ENCODE measurements at regions not wholly inside any gene's neighbourhood (a gene's known extent, or its start where the extent isn't known, plus 50 kb on each side); places are given as distances from the start of the nearest gene placed in this dataset.

DNA sequence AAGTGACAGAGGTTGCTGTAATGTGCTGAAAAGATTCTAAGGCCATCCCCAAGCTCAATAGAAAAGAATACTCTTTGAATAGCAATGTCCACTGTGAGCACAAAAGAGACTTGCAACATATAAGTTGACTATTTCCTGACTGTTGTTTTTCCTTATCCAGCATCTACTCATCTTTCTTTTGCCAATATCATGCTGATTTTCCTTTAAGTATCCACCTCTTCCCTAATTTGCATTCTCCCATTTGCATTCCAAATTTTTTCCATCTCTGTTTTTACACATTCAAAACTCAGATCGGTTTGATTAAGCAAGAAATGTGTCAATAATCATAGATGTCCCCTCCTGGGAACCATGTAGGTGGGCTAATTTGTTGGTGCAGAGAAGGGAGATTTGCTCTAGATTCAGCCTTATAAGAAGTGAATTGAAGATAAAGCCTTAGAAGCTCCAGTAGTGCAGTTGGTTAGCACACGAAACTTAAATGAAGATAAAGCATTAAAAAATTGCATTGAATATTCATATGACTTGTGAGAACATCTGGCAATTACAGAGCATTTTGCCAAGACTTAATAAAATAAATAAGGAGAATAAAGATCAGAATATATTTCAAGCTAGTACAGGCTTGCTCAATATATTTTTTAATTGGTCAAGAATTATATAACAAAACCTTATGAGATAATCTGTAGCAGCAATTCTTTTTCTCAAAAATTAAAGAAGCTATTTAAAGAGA, 267.6 kb downstream of the TMEM167A start:
- ATAC-seq = no peak
- Histone ChIP-seq H3K4me3 (ENCODE audit: low read depth in 2 of 2, low read length in 2 of 2) (no peak overlapping the region), H3K9me3 (ENCODE audit: control insufficient read depth, insufficient read depth, low read depth, low read length) (no peaks in the 10 kb centered on the region), H3K27me3 (ENCODE audit: control insufficient read depth, insufficient read depth, low read length) (no peaks in the 10 kb centered on the region), H3K27ac (ENCODE audit: low read length) (no peak overlapping the region), H3K4me1 (ENCODE audit: control insufficient read depth, insufficient read depth, low read length) (no peaks in the 10 kb centered on the region), H3K36me3 (ENCODE audit: control insufficient read depth, insufficient read depth, low read length) (no peaks in the 10 kb centered on the region)
- CTCF ChIA-PET = no interaction called here
- no TSS peak for BruUV-seq (replicated peaks)
- no peak for TF ChIP-seq SIN3A (IDR thresholded peaks at IDR 0.05; ENCODE audit: borderline replicate concordance, insufficient read depth, low read depth, low read length)
- in situ Hi-C loops (cut with HindIII; ENCODE audit: low pct_unique_long_range_greater_than_20kb, low sequenced_read_pairs) (no loop called here), intact Hi-C loops (cut with micrococcal nuclease; ENCODE audit: unreplicated experiment) (no loop called here)
- POLR2A ChIA-PET = no interaction called here
- DNase-seq (ENCODE audit: low read depth, low spot score) = no peak

DNA sequence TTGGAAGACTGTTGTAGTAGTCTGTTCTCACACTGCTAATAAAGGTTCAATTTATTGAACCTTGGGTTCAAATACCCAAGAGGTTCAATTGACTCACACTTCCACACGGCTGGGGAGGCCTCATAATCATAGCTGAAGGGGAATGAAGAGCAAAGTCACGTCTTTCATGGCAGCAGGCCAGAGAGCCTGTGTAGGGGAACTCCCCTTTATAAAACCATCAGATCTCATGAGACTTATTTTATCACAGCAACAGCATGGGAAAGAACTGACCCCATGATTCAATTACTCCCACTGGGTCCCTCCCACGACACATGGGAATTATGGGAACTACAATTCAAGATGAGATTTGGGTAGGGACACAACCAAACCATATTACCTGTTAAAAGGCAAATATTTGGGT, 268.2 kb downstream of the TMEM167A start:
- POLR2A ChIA-PET = no interaction called here
- no peak for ATAC-seq
- Histone ChIP-seq H3K4me1 (ENCODE audit: control insufficient read depth, insufficient read depth, low read length) (no peaks in the 10 kb centered on the region), H3K9me3 (ENCODE audit: control insufficient read depth, insufficient read depth, low read depth, low read length) (no peaks in the 10 kb centered on the region), H3K27ac (ENCODE audit: low read length) (no peak overlapping the region), H3K27me3 (ENCODE audit: control insufficient read depth, insufficient read depth, low read length) (no peaks in the 10 kb centered on the region), H3K4me3 (ENCODE audit: low read depth in 2 of 2, low read length in 2 of 2) (no peak overlapping the region), H3K36me3 (ENCODE audit: control insufficient read depth, insufficient read depth, low read length) (no peaks in the 10 kb centered on the region)
- intact Hi-C loops (cut with micrococcal nuclease; ENCODE audit: unreplicated experiment) = no loop called here
- BruUV-seq (replicated peaks) = no TSS peak
- in situ Hi-C loops (cut with HindIII; ENCODE audit: low pct_unique_long_range_greater_than_20kb, low sequenced_read_pairs) = no loop called here
- DNase-seq (ENCODE audit: low read depth, low spot score) = no peak
- CTCF ChIA-PET = no interaction called here
- TF ChIP-seq, protein P1, sequence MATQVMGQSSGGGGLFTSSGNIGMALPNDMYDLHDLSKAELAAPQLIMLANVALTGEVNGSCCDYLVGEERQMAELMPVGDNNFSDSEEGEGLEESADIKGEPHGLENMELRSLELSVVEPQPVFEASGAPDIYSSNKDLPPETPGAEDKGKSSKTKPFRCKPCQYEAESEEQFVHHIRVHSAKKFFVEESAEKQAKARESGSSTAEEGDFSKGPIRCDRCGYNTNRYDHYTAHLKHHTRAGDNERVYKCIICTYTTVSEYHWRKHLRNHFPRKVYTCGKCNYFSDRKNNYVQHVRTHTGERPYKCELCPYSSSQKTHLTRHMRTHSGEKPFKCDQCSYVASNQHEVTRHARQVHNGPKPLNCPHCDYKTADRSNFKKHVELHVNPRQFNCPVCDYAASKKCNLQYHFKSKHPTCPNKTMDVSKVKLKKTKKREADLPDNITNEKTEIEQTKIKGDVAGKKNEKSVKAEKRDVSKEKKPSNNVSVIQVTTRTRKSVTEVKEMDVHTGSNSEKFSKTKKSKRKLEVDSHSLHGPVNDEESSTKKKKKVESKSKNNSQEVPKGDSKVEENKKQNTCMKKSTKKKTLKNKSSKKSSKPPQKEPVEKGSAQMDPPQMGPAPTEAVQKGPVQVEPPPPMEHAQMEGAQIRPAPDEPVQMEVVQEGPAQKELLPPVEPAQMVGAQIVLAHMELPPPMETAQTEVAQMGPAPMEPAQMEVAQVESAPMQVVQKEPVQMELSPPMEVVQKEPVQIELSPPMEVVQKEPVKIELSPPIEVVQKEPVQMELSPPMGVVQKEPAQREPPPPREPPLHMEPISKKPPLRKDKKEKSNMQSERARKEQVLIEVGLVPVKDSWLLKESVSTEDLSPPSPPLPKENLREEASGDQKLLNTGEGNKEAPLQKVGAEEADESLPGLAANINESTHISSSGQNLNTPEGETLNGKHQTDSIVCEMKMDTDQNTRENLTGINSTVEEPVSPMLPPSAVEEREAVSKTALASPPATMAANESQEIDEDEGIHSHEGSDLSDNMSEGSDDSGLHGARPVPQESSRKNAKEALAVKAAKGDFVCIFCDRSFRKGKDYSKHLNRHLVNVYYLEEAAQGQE (IDR thresholded peaks at IDR 0.05; ENCODE audit: insufficient read depth in 1 of 2, low read depth in 2 of 2, low read length in 1 of 2) = no peak

DNA sequence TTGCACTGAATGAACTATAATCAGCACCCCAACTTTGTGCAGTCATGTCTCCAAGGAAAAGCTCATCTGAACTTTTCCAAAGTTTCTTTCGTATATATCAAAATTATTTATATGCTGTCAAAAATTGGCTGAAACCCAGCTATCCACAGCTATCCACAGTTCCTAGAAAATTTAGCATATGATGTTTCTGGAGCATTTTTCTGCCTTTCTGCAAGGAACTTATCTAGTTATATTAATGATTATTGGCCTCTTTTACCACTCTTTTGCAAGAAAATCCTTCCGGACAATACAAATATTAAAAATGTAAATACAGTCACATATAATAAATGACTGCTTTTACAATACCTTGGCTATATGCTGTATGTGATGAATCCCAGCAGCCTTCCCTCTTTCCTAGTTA, 270.2 kb downstream of the TMEM167A start:
- CTCF ChIA-PET = no interaction called here
- POLR2A ChIA-PET = no interaction called here
- no TSS peak for BruUV-seq (replicated peaks)
- no peak for ATAC-seq
- Histone ChIP-seq H3K9me3 (ENCODE audit: control insufficient read depth, insufficient read depth, low read depth, low read length) (no peaks in the 10 kb centered on the region), H3K4me1 (ENCODE audit: control insufficient read depth, insufficient read depth, low read length) (no peaks in the 10 kb centered on the region), H3K36me3 (ENCODE audit: control insufficient read depth, insufficient read depth, low read length) (no peaks in the 10 kb centered on the region), H3K27ac (ENCODE audit: low read length) (no peak overlapping the region), H3K27me3 (ENCODE audit: control insufficient read depth, insufficient read depth, low read length) (no peaks in the 10 kb centered on the region), H3K4me3 (ENCODE audit: low read depth in 2 of 2, low read length in 2 of 2) (no peak overlapping the region)
- in situ Hi-C loops (cut with HindIII; ENCODE audit: low pct_unique_long_range_greater_than_20kb, low sequenced_read_pairs) (no loop called here), intact Hi-C loops (cut with micrococcal nuclease; ENCODE audit: unreplicated experiment) (no loop called here)
- TF ChIP-seq, protein P2, sequence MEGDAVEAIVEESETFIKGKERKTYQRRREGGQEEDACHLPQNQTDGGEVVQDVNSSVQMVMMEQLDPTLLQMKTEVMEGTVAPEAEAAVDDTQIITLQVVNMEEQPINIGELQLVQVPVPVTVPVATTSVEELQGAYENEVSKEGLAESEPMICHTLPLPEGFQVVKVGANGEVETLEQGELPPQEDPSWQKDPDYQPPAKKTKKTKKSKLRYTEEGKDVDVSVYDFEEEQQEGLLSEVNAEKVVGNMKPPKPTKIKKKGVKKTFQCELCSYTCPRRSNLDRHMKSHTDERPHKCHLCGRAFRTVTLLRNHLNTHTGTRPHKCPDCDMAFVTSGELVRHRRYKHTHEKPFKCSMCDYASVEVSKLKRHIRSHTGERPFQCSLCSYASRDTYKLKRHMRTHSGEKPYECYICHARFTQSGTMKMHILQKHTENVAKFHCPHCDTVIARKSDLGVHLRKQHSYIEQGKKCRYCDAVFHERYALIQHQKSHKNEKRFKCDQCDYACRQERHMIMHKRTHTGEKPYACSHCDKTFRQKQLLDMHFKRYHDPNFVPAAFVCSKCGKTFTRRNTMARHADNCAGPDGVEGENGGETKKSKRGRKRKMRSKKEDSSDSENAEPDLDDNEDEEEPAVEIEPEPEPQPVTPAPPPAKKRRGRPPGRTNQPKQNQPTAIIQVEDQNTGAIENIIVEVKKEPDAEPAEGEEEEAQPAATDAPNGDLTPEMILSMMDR (IDR thresholded peaks at IDR 0.05) = no peak
- no peak for DNase-seq (ENCODE audit: low read depth, low spot score)
